Astrocyte (in vitro differentiated cells and primary cell): ENCODE measurements at regions not wholly inside any gene's neighbourhood (a gene's known extent, or its start where the extent isn't known, plus 50 kb on each side); places are given as distances from the start of the nearest gene placed in this dataset.

Experiments used
- CTCF ChIP-seq: IDR thresholded peaks from 2 replicates; pipeline ENCODE4 v1.5.1; 2011; ENCODE audit warnings: low read depth, mild to moderate bottlenecking, inconsistent platforms, low read length, moderate library complexity; ENCODE audit not compliant: insufficient read depth
- EZH2 ChIP-seq: IDR thresholded peaks from 2 replicates; pipeline ENCODE4 v1.6.1; 2012; ENCODE audit warnings: mild to moderate bottlenecking, low read length, inconsistent platforms; ENCODE audit not compliant: insufficient read depth

- TF ChIP-seq CTCF (no peak), EZH2 (no peak)
Observed at GRCh38 chr10:108567899-108568752, 1355.2 kb downstream of the XPNPEP1 start.
